ENCODE measurements at regions not wholly inside any gene's neighbourhood (a gene's known extent, or its start where the extent isn't known, plus 50 kb on each side); places are given as distances from the start of the nearest gene placed in this dataset.

DNA sequence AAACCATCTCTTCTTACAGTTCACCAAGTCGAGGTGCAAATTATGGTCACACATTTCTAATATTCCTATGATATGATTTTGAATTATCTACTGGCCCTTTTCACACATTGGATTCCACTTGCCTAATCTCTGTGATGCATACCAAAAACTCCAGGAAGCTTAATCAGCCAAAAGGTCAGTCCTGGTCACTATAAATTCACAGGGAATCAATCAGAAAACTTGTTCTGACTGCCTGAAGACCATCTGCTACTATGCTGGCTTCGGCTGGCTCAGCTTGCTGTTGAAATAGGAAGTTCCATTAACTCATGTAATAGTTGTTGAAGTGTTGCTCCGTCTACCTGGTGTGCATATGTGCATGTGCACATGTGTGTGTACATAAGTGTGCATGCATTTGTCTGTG lies 142.8 kb upstream of the FLRT2 start:
- DNase-seq (ENCODE audit: low spot score), result no peak

DNA sequence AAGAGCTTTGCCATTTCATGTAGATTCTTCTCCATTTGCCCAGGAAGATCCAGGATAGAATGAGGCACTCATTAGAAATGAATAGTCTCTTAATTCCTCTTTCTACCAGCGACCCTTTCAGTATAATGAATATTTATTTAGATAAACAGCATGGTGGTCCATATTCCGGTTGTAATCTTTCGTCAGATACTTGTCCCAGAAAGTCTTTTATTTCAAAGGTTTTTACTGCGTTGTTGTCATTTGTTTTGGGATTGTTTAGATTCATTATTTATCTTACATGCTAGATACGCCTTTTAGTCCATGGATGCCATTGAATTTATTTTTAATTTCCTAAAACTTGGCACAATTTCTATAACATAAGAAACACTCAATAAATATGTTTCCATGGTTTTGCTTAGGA lies 139.7 kb upstream of the FLRT2 start:
- no peak for DNase-seq (ENCODE audit: low spot score)

DNA sequence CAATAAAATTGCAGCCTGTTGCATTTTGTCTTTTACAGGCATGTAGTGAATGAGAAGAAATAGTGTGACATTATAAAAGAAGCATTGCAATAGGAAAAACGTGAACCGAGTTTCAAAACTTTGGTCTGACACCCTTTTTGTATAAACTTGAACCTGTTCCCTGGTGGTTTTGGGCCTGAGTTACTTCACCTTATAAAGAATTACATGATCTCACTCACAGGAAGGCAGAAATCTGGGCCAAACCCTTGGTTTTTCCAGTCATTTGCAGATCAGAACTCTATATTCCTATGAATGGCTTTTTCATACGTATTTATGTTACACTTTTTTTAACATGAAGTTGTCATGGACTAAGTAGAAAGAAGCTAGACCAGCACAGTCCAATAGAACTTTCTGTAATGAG lies 138.5 kb upstream of the FLRT2 start:
- no peak for DNase-seq (ENCODE audit: low spot score)

DNA sequence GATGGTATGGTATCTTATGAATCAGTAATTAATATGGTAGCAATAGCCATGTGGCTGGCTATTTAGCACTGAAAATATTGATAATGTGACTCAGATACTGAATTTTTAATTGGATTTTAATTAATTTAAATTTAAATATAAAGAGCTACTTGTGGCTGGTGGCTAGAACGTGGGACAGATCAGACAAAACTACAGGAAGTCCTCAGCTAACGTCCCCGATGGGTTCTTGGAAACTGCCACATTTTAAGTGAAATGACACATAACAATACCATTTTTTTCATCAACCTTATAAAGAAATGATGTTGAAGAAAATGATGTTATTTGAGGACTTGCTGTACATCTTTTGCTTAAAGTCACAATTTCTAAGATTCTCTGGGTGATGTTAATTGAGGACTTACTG lies 138.1 kb upstream of the FLRT2 start:
- DNase-seq (ENCODE audit: low spot score), result no peak

DNA sequence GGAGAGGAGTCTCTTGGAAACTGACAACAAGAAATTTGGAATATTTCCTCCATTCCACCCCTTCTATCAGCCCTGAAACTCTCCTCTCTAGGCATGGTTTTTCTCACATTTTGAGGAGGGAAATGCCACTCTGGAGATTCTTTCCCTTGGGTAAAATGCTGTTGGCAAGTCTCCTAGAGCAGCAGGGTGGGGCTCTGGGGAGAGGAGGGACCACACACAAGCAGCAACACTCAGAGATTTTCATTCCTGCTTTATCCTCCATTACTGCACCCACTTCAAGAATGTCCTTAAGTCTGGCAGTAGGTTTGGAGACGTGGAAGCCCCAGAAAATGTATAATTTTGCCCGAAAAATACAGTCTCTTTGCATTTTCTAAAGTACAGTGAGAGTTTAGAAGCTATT lies 130.8 kb upstream of the FLRT2 start:
- no peak for DNase-seq (ENCODE audit: low spot score)

DNA sequence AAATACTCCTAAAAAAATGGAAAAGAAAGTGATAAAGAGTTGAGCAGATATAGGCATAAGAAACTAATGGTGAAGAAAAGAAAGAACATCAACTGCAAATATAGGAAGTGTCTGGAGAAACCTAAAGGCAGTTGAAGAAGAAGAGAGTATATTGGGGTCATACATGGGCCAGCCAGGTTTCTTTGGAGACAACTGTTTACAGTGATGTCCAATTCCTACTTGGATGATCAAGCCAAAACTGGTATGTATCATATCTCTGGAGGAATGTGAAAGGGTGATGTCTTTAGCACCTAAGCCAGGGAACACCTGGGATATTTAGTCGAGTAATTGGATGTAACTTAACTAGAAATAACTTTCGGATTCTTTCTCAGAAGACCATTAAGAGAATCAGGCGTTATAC lies 129.3 kb upstream of the FLRT2 start:
- no peak for DNase-seq (ENCODE audit: low spot score)

DNA sequence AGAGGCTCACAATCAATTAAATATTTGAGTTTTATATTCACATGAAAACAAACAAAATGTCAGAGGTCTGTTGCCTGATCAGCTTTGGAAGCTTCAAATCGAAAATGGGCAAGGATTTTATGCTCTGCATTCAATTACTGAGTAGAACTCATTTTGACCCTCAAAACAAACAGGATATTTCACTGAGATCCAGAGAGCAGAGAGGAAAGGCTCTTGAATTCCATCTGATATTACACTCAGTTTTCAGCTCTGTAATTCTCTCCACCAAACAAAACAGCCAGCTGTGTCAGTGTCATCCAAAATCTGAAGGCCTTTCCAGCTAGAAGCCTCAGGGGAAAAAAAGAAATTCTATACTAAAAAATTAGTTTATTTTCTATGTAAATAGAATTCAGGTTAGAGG lies 128.6 kb upstream of the FLRT2 start:
- no peak for DNase-seq (ENCODE audit: low spot score)

DNA sequence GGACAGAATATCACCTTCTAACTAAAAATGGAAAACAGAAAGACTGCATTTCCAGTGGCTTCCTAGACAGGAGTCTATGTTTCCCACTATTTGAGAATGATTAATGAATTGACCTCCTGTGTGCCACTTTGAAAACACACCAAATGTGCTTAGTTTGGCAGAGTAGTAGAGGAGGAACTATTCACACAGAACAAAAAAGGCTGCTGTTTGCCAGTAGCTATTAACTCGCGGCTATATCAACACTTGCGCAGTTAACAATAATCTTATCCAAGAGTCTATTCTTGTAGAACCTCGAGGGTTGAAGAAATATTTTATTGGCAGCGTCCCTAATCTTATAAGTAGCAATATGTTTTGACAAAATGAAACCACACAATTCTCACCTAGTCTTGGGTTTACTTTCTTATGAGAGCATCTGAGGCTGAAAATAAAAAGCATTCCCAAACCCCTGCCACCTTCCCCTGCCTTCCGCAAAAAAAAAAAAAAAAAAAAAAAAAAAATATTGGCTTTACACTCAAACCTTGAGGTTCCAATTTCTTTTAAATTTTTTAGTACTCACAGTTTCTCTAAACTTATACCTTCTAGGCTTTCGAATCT lies 127.3 kb upstream of the FLRT2 start:
- peak; percentile 25 for DNase-seq (ENCODE audit: low spot score)

DNA sequence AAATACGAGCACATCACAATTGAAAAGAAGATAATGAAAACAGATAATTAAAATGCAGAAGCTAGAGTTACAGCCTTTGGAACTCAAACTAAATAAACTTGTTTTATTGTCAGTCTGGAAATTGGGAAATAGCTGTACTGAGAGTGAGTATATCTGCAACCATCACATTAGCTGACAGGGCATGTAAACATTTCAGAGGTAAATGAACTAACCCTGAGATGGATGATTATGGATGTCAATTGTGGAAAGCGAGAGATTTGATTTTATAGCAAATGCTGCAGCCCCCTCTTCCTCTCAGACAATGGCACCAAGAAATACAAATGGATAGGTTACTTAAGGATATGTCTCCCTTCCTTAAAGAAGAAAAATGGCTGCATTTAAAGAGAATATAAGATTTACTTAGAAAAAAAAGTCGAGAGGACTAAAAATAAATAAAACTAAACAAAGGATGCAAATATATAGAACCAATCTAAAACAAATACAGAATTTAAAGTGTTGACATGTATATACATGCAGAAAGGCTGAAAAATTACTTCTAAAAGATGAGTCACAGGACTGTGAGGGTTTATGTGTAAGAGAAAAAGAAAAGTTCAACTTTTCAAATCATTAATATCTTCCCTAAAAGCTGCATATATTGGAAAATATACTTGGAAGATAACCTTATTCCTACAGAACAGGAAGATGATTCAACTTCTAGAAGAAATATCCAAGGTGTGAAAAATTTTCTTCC lies 120.3 kb upstream of the FLRT2 start:
- DNase-seq (ENCODE audit: low spot score), result no peak

DNA sequence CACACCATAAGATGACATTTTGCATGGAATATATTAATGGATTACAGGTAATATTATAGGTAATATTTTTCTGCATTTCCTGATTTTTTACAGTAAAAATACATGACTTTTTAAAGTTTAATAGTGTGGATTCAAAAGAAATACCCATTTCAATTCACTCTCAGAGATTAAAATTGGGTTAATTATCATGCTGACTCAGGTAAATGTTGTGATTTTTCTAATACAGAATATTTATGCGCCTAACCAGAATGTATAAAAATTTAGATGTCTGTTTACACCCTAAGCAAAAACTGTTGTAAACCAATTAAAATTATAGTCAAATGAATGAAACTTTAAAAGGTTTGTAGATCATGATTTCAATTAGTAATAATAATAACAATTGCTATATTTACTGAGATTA lies 117.2 kb upstream of the FLRT2 start:
- no peak for DNase-seq (ENCODE audit: low spot score)

DNA sequence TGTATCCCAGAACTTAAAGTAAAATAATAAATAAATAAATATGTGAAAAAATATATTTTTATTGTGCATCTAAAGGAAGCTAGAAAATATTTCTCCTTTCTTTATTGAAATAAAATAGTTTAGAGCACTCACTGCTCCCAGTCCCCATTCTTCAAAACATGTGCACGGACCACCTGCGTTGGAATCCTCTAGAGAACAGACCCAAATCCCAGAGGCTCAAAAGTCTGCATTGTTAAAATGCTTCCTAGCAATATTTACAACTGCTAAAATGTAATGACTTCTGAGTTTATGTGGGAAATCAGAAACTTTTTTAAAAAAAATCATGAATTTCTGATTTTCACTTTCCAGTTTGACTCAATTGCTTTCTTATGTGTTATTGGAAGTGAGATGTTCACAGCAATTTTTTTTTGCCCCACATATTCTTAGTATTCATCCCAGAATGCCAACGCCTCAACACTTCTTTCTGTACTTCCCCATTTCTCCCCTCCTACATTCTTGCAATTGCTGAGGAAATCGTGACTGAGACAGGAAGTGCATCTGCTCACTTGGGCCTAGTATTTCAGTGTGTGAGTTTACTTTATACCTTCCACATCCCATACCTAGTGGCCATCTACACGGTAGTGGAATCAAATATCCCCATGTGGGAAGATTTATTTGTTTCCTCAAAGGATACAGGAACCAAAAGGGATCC lies 116.0 kb upstream of the FLRT2 start:
- no peak for DNase-seq (ENCODE audit: low spot score)

DNA sequence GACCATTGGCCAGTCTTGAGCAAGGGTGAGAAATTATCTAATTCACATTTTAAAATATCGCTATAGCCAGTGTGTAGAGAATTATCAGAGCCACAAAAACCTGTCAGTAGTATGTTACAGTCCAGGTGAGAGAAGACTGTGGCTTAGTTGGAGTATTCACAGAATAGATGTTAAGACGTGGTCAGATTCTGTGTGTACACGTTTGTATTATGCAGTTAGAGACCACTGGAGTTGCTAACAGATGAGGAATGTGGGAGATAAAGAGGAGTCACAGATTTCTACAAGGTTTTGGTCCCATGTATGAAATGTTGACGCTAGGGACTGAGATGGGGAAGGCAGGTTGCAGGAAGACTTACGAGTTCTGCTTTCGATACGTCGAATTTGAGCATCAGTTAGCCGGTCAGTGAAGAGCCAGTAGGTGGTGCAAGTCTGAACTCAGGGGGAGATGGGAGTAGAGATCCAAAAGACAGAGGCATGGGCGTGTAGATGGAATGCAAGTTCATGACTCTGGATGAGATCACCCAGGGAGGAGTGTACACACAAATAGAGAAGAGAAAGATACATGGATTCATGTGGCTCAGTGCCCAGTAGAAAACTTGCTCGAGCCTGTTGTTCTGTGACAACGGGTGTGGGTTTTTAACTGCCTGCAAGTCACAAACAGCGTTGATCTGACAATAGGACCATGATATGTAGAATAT lies 114.8 kb upstream of the FLRT2 start:
- DNase-seq (ENCODE audit: low spot score), result peak; percentile 94

DNA sequence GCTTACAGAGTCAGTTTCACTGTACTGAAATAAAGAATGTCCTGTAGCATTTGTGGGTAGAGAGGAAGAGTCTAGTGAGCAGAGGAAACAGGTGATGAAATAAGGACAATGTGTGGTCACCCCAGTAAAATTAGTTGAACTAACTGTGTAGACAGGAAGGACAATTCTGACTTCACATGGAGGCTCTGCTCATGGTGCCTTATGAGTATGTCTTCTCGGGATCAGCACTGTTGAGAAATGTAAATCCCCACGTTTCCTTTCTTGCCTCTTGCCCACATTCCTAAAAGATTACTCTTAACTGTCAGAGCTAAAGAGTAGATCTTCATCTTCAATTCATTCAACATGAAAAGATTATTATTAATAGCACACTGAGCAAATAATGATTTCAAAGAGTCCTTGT lies 113.2 kb upstream of the FLRT2 start:
- DNase-seq (ENCODE audit: low spot score), result peak; percentile 77

DNA sequence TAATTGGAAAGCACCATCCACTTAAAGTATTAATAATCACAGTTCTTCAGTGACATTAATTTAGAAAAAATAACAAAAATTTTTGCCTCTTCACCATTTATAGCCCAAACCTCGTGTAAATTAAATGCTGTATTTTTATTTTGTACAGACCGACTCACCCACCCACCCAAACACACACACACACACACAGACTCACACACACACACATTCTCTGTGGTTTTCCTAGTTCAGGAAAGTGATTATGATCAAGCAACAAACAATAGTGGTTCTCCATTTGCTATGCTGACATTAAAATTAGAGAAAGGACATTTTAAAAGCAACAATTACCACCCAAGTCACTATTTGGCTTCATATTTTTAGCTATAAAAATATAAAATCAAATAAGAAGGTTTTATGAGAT lies 112.5 kb upstream of the FLRT2 start:
- DNase-seq (ENCODE audit: low spot score), result no peak

DNA sequence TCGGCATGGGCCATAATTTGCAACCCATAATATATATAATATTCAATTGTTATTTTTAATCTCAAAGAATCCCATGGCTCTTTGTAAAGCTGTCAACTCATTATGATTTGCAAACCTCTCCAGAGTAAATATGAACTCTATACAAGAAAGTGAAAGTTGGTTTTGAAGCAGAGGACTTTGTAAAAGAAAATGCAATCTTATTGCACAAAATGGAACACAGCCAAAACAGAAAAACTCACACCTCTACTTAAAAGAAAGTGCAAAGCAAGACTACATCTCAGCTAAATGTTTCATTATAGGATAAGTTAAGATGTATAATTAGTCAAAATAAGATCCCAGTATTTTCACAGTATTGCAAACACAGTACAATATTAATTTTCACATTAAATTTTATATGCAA lies 111.2 kb upstream of the FLRT2 start:
- DNase-seq (ENCODE audit: low spot score), result no peak

DNA sequence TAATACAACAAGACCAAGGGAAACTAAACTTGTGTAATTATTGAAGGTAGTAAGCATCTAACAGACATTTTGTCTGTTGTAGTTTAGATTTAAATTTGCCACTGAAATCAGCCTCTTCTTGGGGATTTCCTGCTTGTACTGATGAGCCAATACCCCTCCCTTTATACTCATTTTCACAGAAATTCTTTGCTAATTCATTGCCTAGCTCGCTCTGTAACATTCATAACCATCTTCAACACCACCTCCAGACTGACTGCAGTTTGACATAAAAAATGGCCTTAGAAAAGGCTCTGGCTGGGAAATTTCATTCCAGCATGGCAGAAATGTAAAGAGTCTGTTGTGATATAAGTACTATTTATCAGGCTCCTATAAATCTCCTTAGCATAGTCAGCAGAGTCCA lies 109.7 kb upstream of the FLRT2 start:
- DNase-seq (ENCODE audit: low spot score), result no peak

DNA sequence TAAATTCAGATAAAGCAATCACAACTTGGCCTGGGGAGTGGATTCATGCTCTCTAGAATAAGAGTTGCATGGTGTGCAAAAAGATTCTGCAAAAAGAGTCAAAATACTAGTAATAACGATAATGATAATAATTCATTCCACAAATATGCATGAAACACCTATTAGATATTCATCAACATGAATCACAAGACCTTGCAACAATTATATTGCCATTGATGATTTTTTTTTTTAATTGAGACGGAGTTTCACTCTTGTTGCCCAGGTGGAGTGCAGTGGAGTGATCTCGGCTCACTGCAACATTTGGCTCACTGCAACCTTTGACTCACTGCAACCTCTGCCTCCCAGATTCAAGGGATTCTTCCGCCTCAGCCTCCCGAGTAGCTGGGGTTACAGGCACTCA lies 109.2 kb upstream of the FLRT2 start:
- no peak for DNase-seq (ENCODE audit: low spot score)

DNA sequence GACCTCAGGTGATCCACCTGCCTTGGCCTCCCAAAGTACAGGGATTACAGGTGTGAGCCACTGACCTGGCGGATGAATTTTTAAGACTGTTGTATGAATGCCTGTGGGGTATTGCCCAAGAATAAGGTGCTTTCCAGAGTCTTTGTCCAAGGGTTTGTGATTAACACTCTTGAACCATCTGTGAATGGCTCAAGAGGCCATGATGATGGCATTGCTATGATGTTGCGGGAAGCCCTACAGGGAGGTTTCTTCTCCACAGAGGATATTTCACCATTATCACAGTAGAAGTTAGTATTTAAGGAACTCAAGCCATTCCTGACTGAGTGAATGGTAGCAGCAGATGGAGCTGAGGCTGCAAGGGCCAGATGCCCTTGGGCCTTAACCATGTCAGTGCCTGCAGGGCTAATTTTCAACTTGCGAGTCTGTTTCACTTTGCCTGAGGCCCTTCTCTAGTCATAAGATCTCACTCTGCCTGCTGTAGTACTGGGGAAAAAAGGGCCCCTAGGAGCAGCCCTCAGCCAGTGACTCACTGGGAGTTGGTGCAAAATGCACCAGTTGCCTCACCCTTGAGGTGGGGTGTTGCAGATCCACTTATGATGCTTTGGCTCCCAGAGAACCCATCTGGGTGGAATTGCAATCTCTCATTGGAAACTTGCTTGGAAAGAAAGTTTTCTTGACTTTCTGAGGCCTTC lies 108.6 kb upstream of the FLRT2 start:
- peak; percentile 82 for DNase-seq (ENCODE audit: low spot score)

DNA sequence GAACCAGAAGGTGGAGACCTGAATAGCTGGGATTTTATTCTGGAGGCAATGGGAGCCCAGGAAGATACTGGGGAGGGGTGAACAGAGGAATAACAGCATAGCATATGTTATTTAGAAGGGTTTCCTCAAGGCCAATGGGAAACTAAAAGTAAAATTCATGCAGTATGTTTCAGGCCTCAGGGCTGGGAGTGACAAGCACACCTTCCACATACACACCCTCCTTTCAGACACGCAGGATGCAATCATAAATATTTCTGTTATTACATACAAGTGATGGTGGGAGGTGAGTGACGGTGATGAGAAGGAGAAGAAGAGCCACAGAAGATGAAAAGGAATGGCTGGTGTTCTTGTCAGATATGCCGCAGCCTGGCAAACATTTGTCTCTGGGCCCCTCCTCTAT lies 106.1 kb upstream of the FLRT2 start:
- no peak for DNase-seq (ENCODE audit: low spot score)

DNA sequence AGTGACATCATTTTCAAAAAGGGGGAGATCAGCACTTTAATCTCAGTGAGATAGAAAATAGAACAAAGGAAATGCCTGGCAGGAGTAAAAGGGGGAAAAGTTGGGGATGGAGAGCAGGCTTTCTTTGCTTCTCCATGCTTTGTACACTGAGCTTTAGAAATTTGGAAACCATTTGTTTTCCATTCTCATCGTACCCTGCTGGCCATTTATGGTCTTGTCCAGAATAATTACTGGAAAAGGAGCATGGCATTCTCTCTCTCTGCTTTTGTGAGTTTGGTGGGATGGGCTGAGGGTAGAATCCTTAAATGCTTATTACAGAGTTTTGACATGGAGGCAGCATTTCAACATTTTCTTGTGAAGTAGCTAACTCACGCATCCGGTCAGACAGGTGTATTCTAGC lies 104.4 kb upstream of the FLRT2 start:
- no peak for DNase-seq (ENCODE audit: low spot score)

DNA sequence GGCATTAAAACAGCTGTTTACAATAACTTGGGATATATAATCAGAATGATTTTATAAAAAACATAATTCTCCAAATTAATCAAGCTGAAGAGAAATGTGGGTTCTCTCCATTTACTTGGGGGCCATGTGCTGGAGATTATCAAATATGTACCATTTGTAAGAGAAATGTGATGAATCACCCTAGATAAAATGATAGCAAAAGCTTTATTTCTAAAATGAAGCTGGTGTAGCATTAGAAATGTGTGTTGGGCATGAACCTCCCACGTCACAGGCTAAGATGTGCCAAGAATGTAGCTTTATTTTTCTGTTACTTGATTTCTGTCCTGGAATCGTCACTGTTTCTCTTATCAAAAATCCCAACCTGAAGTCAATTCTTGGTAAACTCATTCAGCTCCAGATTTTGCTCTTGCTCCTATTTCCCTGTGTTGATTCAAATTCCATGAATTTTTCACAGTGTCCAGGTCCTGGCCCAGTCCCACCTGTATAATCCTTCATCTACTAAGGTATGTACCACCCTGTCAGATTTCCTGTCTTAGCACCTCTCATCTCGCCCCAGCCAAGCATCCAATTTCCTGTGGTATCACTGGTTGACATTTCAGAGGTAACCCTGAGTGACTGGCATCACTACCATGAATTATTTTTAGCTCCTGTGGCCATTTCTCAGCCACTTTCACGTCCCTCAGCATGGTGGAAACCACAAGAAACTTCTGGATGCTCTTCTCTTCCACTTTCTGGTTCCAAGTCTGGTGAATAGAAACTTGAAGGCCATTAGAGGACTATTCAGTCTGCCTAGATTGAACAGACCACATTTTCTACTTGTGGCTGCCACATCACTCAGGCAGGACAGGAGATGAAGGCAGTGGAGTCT lies 103.6 kb upstream of the FLRT2 start:
- DNase-seq (ENCODE audit: low spot score), result no peak
